NCI-H2196 treated with DMSO at 0.1 percent for 48 hours (cell line): ENCODE measurements at regions not wholly inside any gene's neighbourhood (a gene's known extent, or its start where the extent isn't known, plus 50 kb on each side); places are given as distances from the start of the nearest gene placed in this dataset.

Experiments used
- DNase-seq: peaks from one replicate; lab custom pipeline; 2025; ENCODE audit not compliant: unreplicated experiment; lab: John Stamatoyannopoulos, UW

DNA sequence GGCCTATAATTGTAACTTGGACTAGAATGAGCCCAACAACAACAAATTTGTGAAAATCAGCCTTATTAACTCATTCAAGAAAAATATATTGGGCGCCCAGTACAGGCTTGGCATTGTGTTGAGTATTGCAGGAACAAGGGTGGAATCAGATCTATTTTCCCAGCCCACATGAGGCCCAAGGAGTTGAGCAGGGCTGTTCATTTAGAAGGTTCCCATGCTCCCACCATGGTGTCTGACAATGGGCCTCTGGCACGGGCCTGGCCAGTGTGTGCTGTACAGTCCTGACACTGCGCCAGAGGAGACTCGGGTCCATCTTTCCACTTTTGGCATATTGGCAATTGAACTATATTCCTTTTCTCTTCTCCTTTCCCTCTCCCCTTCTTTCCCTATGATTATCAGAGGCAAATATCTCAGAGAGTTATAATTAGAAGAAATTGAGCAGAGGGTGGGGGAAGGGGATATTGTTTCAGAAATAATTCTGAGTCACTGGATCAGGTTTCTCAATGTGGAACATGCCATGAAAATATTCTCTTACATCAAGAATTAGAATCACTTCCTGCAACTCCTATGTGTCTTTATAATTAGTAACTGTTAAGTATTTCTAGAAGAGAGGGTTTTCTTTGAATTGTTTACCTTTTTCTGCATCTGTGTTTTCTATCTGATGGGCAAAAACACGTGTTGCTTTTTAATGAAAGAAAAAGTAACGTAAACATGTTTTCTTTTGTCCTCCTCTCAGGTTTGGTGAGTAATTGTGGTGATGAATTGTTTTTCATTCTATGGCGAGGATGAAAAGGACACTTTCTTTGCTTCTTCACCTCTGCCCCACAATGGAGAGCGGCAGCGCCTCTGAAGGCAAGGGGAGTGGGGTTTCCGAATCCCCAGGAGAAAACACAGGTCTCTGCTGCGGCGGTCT, 209.4 kb downstream of the FOXA2 start:
- DNase-seq: no peak

DNA sequence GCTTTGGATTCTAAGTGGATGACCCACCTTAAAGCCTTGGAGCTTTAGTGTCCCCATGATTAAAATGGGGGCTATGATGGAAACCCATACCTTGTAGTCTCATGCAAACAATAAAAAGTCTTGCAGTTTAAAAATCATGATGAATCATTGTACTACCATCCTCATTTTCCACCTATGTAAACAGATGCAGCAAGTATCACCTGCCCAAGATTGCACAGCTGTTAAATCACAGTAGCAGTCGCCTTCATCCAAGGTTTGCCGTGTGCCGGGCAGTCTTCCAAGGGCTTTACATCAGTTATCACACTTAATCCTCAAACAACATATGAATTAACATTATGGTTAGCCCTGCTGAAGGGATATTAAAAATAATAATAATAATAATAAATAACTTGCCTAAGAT, 210.3 kb downstream of the FOXA2 start:
- peak; percentile 30 for DNase-seq

DNA sequence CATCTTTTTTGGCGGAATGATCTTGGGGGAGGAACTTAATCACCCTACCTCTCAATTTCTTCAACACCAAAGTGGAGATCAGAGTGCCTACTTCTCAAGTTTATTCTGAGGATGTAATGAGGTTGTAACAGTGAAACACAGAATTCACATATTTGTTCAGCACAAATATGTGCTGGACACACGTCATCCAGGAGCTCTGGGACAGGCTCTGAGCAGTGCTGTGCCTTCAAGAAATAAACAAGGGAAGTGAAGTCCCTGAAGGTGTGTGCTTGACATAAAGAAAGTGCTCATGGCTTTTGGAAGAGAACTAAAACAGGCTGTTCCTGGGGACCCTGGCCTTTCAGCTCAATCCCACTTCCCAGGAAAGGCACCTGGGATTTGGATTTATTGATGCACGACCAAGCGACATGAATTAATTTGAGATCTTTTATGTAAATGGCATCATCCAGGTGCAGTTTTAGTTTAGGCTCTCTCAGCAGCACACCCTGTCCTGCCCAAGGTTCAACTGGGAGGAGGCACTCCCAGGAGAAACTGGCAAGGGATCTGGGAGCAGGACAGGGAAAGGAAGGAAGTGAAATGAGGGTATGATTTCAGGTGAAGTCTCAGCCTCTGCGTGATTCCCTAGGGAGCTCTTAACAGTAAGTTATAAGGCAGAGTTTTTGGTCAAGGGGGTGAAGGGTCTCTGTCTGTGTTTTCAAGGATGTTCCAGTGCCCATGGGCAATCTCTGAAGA, 211.0 kb downstream of the FOXA2 start:
- DNase-seq: no peak

DNA sequence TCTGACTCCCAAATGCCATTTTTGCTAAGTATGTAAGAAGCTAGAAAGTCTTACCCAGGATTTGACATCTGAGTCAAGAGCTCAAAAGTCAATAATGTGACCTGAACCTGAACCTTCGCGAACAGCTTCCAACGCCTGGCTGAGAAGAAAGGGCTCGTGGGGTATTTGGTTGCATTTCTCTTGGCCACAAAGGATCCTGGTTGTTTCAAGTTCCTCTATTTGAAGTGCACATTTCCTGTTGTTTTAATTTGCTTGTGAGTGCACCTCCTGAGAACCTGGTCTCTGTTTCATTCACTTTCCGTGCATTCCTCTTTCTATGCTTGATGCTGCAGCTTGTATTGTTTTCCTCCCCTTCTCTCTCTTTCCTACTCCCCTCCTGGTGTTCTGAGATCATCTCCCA, 212.5 kb downstream of the FOXA2 start:
- DNase-seq: peak; percentile 68

DNA sequence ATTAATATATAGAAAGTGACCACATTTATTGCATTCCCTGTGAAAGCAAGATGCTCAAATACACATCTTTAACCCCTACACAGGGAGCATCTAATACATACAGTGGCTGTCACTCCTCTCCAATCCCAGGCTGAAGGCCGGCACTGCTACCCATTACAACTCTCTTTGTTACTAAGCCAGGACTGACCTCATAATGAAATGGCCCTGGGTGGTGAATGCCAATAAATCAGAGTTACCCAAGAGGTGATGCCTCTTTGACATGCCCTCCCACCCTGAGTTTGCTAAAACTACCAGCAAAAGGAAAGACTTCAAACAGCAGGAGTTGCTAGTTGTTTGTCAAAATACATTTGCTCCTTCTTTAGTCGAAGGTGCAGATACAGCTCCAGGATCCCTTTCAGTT, 214.2 kb downstream of the FOXA2 start:
- DNase-seq: no peak

DNA sequence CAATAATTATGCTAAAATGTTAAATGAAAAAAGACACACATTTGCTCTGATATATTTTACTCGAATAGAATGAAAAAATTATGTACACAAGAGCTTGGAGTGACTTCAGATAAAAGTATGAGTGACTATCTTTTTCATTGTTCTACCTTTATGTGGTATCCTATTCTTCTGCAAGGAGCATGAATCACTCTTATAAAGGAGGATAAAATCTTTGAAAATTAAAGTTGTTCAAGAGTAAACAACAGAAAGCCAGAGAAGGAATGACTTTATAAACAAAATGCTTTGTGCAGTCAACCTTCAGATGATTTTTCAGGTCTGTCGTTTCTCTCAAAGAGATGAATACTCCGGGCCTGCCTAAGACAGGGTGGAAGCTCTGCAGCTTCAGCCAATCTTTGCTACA, 215.3 kb downstream of the FOXA2 start:
- DNase-seq: no peak

DNA sequence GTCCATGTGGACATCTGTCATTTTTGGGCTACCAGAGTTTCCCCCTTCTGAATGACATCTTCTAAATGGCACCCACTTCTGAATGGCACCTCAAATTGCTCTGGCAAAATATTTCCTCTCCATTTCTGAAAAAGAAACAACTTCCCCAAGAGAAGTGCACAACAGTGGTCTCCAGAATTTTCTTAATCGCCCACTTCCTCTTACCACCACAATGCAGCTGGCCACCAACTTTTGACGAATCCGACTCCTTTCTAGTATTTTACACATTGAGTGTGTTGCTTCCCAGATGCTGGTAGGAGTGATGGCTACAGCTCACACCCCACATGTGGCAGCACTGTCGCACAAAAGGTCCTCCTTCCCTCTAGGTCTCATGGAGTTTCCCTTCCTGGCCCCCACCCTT, 216.1 kb downstream of the FOXA2 start:
- no peak for DNase-seq

DNA sequence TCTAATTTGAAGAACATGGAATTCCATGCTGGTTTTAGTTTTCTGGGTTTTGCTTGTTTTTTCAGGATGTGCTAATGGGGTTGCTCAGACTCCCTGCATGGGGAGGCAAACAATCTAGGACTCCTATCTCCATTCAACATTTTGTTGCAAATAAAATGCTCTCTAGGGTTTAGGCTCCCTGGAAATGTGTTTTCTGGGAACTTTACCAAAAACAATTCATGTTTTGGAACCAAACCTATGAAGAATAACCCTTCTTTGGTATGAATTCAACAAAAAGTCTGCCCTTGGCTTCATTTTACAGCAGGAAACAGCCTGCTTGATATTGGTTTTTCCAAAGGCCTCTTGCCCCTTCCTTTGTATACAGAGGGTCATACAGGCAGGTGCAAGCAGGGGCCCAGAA, 217.7 kb downstream of the FOXA2 start:
- no peak for DNase-seq

DNA sequence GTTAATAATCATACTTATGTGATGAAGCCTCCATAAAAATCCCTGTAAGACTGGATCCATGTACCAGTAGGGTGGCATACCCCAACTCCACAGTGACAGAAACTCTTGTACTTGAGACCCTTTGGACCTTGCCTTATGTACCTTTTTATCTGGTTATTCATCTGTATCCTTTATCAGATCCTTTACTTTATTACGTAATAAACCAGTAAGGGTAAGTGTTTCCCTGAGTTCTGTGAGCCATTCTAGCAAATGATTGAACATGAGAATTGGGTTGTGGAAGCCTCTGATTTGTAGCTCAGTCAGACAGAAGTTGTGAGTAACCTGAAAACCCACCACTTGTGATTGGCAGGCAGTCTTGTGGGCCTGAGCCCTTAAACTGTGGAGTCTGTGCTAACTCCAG, 229.7 kb downstream of the FOXA2 start:
- no peak for DNase-seq

DNA sequence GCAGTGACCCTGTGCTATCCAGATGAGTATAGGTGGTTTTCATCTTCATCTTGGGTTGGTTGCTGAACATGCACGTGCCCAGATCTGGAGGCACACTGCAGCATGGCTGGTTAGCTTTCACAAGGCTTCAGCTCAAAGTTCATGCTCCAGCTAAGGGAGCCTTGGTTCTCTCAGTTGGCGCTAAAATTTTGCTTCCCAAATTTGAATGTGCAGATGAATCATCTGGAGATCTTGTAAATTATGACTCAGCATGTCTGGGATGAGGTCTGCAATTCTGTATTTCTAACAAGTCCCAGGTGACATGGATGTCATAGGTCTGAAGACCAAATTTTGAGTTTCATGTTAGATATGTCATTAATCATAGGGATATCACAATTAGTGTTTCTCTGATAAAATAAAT, 230.8 kb downstream of the FOXA2 start:
- no peak for DNase-seq

DNA sequence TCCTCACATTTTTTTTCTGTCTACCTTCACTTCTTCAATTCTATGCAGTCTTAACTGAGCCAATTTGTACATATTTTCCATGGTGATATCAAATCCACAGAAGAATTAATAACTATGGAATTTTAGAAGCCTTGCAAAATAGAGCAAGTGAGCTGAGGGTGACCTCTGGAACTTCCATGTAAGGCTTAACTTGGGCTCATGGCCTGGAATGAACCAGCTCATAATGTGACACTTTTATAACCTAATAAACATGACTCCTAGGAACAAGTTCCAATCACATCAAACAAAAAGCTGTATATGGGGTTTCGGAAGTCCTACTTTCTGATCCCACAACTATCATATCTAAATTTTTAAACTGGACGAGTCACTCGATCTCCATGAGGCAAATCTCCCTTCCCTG, 232.4 kb downstream of the FOXA2 start:
- no peak for DNase-seq

DNA sequence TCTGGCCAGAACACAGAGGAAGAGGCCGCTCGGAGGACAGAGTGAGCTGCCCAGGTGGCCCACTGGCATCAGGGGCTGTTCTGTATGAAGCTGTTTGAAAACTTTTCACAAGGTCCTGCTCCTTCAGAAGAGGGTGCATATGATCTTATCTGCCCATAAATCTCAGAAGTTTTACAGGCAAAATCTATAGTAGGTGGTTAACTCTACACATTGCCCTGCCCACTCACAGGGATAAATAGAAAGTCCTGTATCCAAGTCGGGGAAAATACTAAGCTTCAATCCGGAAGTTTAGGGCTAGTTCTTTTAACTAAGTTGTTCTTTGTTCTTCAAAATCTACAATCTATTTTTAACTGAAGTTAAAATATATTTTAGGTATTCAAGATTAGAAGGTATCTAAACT, 233.7 kb downstream of the FOXA2 start:
- DNase-seq: no peak

DNA sequence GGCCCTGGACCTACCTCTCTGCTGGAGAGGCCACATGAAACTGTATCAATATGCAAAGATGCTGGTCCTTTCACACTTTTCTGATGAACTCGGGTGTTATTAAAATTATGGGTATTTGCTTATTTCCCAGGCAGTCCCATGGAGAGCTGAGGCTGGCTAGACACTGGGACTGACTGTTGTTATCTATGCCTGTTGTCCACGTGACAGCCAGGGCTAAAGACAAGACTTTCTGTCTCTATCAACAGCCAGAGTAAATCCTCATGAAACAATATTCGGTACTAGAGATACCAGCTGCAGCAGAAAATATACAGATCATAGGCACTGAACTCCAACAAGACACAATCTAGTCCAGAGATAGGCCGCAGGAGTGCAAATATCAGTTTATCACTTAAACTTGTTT, 236.4 kb downstream of the FOXA2 start:
- no peak for DNase-seq

DNA sequence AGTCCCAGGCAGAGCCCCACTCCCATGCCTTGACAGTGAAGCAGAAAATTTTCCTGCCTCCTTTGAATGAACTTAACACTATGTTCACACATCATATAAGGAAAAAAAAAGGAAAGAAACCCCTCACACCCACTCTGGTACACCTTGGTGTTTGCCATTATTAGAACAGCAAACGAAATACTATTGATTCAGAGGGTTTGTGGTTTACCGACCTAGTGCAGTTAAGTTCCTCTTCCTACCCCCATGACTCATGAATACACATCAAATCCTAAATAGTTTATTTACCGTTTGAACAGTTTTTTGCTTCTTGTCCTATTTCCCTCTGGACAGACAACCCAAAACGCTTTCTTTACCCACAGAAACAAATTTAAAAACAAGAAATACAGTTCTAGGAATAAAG, 237.7 kb downstream of the FOXA2 start:
- DNase-seq: no peak

DNA sequence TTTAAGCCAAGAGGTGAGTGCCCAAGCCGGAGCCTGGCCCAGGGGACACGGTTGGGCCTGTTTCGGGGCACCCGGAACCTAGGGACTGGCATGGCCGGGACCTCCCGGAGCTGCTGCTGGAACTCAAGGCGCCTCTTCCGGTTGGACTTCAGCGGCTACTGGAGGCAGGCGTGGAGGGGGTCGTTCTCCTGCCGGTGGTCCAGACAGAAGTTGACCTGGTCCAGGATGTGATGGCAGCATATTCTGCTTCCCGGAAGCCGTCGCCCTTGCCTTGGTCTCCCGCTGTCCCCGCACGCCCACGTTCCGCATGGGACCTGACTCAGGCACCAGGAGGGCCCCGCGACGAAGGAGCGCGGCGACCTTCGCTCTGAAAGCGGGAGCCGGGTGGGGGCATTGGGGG, 240.8 kb downstream of the FOXA2 start:
- no peak for DNase-seq

DNA sequence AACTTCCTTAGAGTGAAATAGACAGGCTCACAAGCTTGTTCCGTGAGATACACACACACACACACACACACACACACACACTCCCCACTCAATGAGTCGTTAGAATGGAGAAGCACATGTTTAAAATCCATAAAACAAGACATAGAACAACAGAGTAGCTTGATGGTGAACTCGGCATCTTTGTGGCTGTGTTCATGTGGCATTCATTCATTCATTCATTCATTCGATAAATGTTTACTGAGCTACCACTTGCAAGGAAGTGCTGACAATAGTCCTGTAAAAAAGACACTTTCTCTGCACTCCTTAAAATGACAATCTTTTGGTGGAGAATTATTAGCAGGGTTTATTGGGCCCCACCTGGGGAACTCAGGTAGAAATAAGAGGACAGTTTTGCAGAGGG, 242.0 kb downstream of the FOXA2 start:
- DNase-seq: no peak

DNA sequence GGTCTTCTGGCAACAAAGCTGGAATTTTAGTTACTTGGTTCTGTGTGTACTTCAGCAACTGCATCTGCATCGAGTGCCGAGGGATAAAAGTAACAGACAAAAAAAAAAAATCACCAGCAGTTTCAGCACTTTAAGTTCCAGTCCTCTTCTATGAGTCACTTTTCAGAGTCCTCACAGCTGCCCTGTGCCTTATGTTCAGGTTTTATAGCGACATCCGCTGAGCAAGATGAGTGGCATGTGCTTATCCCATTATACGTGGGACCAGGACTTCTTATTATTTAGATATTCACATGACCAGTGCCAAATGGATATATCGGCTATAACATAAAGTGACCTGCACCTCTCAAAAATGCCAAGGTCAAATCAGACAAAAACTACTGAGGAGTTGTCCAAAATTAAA, 242.9 kb downstream of the FOXA2 start:
- DNase-seq: no peak

DNA sequence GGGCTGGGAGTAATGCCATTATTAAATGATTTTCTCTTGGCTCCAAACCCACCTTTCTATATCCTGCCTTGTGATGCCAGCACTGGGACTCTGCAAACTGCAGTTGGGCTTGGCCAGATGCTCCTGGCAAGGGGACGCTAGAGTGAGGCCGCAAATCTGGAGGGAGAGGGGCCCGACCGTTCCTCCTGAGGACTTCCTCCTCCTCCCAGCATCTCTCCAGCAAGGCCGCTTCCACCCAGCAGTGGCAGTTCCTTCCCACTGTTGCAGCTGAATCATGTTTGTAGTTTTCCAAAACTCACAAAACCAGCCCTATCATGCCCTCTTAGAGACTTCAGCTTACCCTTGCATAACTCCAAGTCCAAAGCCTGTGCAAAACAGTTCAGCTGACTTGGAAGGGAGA, 244.4 kb downstream of the FOXA2 start:
- no peak for DNase-seq

DNA sequence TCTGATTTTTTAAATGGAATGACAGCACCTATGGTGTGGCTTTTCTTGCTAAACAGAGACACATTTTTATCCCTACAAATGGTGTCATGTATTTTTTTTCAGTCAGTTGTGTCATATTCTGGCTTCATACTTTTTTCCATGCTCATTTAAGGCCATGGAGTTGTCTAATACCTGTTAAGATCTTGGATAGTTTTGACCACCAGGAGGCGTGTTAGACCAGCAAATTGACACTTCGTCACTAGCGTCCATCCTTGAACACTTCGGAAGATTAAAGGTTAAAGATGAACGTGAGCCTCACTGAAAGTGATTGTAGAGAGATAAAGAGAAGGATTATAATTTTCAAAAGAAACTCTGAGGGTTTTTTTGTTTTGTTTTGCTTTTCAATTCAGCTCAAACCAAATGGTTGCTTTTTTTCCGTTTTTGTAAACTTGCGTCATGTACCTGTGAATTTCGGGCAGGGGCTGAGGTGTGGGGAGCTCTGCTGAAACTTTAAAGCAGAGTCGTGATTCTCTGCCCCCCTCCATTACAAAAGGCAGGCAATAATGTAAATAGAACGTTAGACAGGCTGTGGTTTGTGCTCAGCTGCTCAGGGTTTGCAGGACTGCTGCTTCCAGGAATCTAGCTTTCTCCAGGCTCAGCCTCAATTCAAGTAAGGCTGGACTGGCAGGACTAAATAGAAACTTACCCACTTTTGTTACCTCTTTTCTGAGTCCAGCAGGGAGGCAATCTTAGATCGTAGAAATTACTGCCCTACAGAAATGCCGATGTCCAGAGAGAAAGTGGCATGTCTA, 245.1 kb downstream of the FOXA2 start:
- peak; percentile 68 for DNase-seq

DNA sequence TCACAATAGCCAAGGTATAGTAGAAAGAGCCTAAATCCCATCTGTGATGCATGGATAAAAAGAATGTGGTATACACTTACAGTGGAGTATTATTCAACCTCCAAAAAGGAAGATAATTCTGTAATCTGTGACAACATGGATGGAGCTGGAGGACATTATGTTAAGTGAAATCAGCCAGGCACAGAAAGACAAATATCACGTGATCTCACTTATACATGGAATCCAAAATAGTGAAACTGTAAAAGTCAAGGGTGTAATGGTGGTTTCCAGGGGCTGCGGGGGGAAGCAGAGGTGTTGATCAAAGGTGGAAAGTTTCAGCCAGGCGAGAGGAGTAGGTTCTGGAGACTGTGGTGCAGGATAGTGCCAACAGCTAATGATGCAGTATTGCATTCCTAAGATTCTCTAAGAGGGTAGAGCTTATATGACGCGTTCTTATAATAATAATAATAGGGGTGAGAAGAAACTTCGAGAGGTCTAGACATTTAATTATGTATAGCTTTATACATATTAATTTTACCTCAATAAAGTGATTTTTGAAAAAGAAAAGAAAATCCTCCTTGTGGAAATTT, 246.1 kb downstream of the FOXA2 start:
- DNase-seq: no peak

DNA sequence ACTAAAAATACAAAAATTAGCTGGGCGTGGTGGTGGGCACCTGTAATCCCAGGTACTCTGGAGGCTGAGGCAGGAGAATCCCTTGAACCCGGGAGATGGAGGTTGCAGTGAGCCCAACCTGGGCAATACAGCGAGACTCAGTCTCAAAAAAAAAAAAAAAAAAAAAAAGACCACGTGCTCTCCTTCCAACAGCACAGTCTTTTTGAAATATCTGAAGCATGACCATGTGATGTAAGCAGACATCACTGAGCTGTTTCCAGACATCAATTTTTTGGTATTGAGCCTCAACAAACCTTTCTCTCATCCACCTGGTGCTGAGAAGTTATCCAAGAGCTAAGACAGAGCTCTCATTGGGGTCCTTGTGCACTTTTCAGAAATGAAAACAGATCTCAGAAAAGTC, 249.2 kb downstream of the FOXA2 start:
- no peak for DNase-seq
